HG02938 (cell line): ENCODE measurements at regions not wholly inside any gene's neighbourhood (a gene's known extent, or its start where the extent isn't known, plus 50 kb on each side); places are given as distances from the start of the nearest gene placed in this dataset.

Experiments used
- ATAC-seq: cut with Tn5 transposase; IDR thresholded peaks from one replicate; pipeline ENCODE4 v1.9.1; 2021; ENCODE audit warnings: mild to moderate bottlenecking, moderate library complexity; ENCODE audit not compliant: unreplicated experiment

- ATAC-seq = no peak
Observed at GRCh38 chr5:56337715-56338319, 104.7 kb upstream of the ANKRD55 start.

DNA sequence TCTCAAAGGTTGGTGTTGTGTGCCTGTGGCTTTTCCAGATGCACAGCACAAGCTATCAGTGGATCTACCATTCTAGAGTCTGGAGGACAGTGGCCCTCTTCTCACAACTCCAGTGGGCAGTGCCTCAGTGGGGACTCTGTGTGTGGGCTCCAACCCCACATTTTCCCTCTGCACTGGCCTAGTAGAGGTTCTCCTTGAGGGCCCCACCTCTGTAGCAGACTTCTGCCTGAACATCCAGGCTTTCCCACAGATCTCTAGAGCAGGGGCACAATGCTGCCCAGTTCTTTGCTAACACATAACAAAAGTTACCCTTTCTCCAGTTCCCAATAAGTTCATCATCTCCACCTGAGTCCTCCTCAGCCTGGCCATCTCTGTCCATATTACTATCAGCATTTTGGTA is 102.1 kb upstream of the ANKRD55 start:
- ATAC-seq = no peak

GRCh38 chr5:56330806-56331205 is 97.7 kb upstream of the ANKRD55 start:
- no peak for ATAC-seq

DNA sequence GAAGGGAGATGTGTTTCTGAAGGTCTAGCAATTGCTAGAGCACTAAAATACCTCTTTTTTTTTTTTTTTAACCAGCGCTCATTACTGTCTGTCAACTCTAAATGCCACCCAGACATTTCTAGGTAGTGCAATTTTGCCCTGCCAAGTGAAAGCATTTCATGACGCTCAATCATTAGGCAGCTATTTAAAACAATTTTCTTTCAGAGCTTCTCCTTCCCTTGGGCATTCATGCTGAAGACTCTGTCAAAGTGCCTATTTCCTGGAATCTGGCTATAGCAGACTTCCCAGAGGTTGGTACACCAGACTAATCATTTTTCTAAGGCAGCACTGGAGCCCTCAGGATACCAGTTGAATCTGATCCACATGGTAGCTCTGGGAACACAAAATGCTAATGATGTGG is 97.0 kb upstream of the ANKRD55 start:
- no peak for ATAC-seq

DNA sequence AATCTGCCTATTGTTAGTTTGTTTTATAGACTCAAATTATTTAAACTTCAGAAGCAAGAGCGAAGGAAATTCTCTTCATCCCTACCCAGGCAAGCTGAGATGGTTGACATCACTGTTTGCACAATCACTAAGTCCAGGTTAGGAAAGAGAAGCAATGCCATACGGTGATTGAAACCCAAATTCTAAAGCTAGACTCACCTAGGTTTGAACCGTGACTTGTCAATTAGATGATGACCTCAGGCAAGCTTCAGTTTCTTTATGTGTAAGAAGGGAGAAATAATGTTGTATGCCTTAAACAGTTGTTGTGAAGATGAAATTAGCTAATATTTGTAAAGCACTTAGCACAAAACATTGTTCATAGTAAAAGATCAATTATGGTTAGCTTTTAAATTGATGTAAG is 96.5 kb upstream of the ANKRD55 start:
- peak; percentile 58 for ATAC-seq

DNA sequence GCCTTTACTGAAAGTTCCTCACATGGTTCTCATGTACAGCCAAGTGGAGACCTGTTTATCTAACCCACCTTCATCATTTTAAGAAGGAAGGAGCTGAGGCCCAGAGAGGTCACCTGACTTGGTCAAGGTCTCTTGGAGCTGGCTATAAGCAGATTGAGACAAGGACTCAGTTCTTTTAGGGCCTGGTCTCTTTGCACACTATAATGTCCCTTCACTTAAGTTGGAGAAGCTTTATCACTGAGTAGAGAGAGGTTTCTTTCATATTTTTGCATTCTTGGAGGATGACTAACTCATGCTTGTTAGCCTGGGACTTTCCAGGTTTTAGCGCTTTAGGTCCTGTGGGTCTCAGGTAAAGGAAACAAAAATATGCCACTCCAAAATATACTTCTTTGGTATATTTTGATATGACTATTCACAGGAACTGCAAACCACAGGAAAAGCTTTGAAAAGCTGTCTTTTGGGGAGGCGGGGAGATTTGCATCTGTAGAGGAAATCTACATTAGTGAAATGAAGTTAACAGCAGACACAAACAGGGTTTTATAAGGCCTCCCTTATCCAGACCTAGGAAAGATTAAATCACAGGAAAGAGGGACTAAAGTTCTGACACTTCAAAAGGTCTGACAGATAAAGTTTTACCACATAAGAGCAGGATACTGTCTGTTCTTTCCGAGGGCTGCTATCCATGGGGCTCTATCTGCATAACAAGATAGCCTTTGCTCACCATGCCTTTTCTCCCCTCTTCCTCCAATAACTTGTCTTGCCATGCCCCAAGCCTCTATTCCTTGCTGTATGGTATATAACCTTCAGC is 95.8 kb upstream of the ANKRD55 start:
- peak; percentile 42 for ATAC-seq

DNA sequence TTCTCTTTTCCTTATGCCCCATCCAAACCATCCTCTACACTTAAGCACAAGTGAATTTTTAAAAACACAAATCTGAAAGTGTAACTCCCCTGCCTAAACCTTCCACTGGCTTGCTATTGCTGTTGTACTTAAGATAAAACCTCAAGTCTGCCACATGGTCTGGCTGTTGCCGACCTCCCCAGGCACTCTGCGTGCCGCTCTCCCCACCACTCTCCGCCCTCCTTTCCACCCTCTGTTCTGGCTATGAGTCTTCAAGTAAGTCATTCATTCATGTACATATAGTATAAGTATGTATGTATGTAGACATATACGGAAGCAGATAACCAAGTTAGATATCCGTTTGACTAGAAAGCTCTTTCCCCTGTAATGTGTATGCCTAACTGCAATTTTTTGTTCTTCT is 94.7 kb upstream of the ANKRD55 start:
- peak; percentile 71 for ATAC-seq

GRCh38 chr5:56326770-56327169 is 93.6 kb upstream of the ANKRD55 start:
- ATAC-seq = no peak

DNA sequence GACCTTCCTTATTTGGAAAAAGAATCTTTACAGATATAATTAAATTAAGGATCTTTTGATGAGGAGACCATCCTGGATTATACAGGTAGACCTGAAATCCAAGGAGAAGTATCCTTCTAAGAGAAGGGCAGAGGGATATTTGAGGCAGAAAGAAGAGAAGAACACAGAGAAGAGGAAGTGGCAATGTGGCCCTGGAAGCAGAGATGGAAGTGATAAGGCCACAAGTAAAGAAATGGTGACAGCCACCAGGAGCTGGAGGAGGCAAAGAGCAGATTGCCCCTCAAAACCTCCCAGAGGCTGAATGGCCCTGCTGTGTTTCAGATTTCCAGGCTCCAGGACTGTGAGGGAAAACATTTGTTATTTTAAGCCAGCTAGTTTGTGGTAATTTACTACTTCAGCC is 93.0 kb upstream of the ANKRD55 start:
- ATAC-seq = no peak

GRCh38 chr5:56325039-56325438 is 91.9 kb upstream of the ANKRD55 start:
- no peak for ATAC-seq

- ATAC-seq = no peak
Observed at GRCh38 chr5:56323505-56323904, 90.4 kb upstream of the ANKRD55 start.

- no peak for ATAC-seq
Observed at GRCh38 chr5:56322592-56322991, 89.5 kb upstream of the ANKRD55 start.

- no peak for ATAC-seq
Observed at GRCh38 chr5:56321236-56321881, 88.2 kb upstream of the ANKRD55 start.

DNA sequence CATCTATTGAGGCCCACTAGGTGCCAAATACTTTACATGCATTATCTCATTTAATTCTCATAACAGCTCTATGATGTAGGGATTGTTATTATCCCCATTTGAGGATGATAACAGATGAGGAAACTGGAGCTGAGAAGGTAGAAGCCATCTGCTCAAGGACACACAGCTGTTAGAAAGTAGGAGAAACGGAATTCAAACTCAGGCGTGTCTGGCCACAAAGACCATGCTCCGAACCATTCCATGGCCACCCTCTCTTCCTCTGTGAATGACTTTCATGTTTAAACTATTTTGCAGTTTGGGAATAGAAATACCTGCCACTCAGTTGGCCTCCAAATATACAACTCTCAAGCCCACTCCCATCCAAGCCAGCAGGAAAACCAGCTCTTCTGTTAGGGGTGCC is 87.6 kb upstream of the ANKRD55 start:
- ATAC-seq = no peak

GRCh38 chr5:56319526-56320181 is 86.5 kb upstream of the ANKRD55 start:
- ATAC-seq = no peak

DNA sequence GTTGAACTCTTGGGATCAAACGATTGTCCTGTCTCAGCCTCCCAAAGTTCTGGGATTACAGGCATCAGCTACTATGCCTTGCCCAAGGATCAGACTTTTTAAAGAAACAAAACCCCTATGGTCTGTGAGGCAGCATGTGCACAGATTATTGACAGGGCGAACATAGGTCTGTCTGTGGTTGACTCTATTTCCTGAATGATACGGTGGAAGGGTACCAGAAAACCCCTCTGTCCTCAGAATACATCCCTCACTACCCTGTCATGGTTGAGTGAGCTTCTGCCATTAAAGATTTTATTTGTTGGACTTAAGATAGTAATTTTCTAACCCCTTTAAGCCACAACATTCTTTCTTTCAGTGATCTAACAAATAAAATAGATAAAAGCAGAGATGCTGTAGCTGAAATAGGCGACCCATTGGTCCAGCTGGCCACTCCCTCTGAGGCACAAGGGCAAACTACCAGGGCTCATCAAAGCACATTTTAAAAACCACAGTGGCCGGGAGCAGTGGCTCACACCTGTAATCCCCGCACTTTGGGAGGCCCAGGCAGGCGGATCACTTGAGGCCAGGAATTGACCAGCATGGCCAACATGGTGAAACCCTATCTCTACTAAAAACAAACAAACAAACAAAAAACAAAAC is 84.9 kb upstream of the ANKRD55 start:
- ATAC-seq = peak; percentile 79

GRCh38 chr5:56316299-56316994 is 83.3 kb upstream of the ANKRD55 start:
- no peak for ATAC-seq

DNA sequence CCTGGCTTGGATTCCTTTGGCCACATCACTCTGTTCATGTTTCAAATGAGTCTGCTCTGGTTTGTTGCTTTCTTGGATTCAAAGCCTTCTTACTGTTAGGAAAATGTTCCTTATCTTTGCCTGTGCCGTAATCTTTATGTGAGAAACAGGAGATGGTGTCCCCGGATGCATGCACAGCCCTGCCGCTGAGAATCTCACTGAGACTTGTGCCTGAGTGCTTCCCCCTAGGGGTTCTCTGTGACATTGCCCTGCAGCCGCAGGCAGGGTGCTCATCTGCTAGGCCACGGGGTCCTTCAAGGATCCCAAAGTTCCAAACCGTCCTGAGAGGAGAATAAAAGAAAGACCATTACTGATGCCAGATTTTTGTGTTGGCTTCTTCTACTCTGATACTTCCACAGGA is 81.4 kb upstream of the ANKRD55 start:
- no peak for ATAC-seq

- no peak for ATAC-seq
Observed at GRCh38 chr5:56313596-56313995, 80.5 kb upstream of the ANKRD55 start.

DNA sequence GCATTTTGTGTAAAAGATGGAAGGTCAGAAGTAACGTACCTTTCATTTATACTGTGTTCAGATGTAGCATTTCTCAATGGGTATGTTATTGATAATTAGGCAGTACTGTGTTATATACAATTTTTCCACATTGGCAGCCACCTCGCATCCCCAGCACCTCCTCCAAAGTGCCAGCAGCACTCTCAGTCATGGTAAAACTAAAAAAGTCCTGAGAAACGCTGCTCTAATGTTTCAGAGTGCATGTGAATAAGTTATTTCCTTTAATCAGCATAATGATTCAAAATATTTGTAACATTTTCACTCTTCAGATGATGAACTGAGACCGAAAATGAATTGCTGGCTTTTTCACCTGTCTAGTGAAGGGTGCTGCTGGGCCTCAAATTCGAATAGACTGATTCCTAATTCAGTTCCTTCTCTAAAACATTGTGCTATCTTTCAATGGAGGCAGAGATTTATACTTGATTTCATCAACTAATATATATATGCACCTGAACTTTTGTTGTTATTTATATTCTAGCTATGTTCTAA is 79.9 kb upstream of the ANKRD55 start:
- ATAC-seq = no peak
